BE2C (cell line): ENCODE measurements at regions not wholly inside any gene's neighbourhood (a gene's known extent, or its start where the extent isn't known, plus 50 kb on each side); places are given as distances from the start of the nearest gene placed in this dataset.
"Not testable (repeated sequence)": the region's sequence is repeated elsewhere in the genome, so short reads cannot be mapped to it uniquely, and the experiment has no call there.

Experiments
- DNase-seq: peaks from one replicate; pipeline ENCODE4 v3.0.0-alpha.2; 2020
- H3K27me3 ChIP-seq: fragments of 250-450 bp; sonication (Bioruptor Pico); 2 replicates; pipeline ENCODE4 v1.5.1; 2020; ENCODE audit warnings: mild to moderate bottlenecking
- H3K36me3 ChIP-seq: fragments of 250-450 bp; sonication (Bioruptor Pico); 2 replicates; pipeline ENCODE4 v1.5.1; 2020; ENCODE audit warnings: mild to moderate bottlenecking
- H3K4me1 ChIP-seq: fragments of 250-450 bp; sonication (Bioruptor Pico); 2 replicates; pipeline ENCODE4 v1.5.1; 2020
- H3K4me3 ChIP-seq: 2 replicates; pipeline ENCODE4 v1.5.1; 2011; ENCODE audit warnings: low read depth, low read length
- H3K9me3 ChIP-seq: fragments of 250-450 bp; sonication (Bioruptor Pico); 2 replicates; pipeline ENCODE4 v1.5.1; 2020
- CTCF ChIP-seq: IDR thresholded peaks from 2 replicates; pipeline ENCODE4 v1.5.1; 2012; ENCODE audit warnings: mild to moderate bottlenecking, low read depth, low read length

- Histone ChIP-seq H3K36me3 (no peaks in the 10 kb centered on the region), H3K9me3 (no peaks in the 10 kb centered on the region), H3K4me1 (no peaks in the 10 kb centered on the region), H3K4me3 (peak overlapping the region; percentile 26), H3K27me3 (no peaks in the 10 kb centered on the region)
- DNase-seq: peak; percentile 74
- no peak for TF ChIP-seq CTCF
These were observed 131.6 kb downstream of the RRAGC start for GRCh38 chr1:38727684-38728584.

GRCh38 chr1:38725321-38725961, 134.1 kb downstream of the RRAGC start:
- not testable (repeated sequence) for H3K36me3 ChIP-seq, H3K4me1 ChIP-seq, H3K4me3 ChIP-seq, DNase-seq, H3K27me3 ChIP-seq, H3K9me3 ChIP-seq

GRCh38 chr1:38724160-38725131, 135.1 kb downstream of the RRAGC start:
- TF ChIP-seq CTCF: no peak
- DNase-seq: no peak
- H3K9me3 ChIP-seq: no peaks in the 10 kb centered on the region
- no peaks in the 10 kb centered on the region for H3K36me3 ChIP-seq
- H3K4me3 ChIP-seq: no peak overlapping the region
- H3K4me1 ChIP-seq: no peaks in the 10 kb centered on the region
- no peaks in the 10 kb centered on the region for H3K27me3 ChIP-seq

- no peaks in the 10 kb centered on the region for H3K27me3 ChIP-seq
- H3K9me3 ChIP-seq: no peaks in the 10 kb centered on the region
- H3K4me3 ChIP-seq: no peak overlapping the region
- DNase-seq: no peak
- no peaks in the 10 kb centered on the region for H3K36me3 ChIP-seq
- no peaks in the 10 kb centered on the region for H3K4me1 ChIP-seq
- TF ChIP-seq CTCF: no peak
These were observed 137.8 kb downstream of the RRAGC start for GRCh38 chr1:38721816-38722215.

GRCh38 chr1:38719880-38720279, 139.7 kb downstream of the RRAGC start:
- no peak for TF ChIP-seq CTCF
- Histone ChIP-seq H3K4me1 (no peaks in the 10 kb centered on the region), H3K9me3 (no peaks in the 10 kb centered on the region), H3K4me3 (no peak overlapping the region), H3K36me3 (no peaks in the 10 kb centered on the region), H3K27me3 (no peaks in the 10 kb centered on the region)
- no peak for DNase-seq

- H3K36me3 ChIP-seq: no peaks in the 10 kb centered on the region
- no peaks in the 10 kb centered on the region for H3K4me1 ChIP-seq
- H3K4me3 ChIP-seq: no peak overlapping the region
- DNase-seq: no peak
- H3K9me3 ChIP-seq: no peaks in the 10 kb centered on the region
- TF ChIP-seq CTCF: no peak
- H3K27me3 ChIP-seq: no peaks in the 10 kb centered on the region
These were observed 141.5 kb downstream of the RRAGC start for GRCh38 chr1:38718031-38718430.
